Endothelial cell of umbilical vein (primary cell): ENCODE measurements at regions not wholly inside any gene's neighbourhood (a gene's known extent, or its start where the extent isn't known, plus 50 kb on each side); places are given as distances from the start of the nearest gene placed in this dataset.

ENCODE experiments used
- BruUV-seq: library from RNA; stranded (reverse); fragments of 400-500 nt; replicated peaks from 2 replicates; lab custom pipeline; 2021; lab: Mats Ljungman, UMichigan
- CTCF ChIA-PET: fragments of 300-600, 350-600 bp; sonication (Branson Sonifier 250); formaldehyde crosslinking; loops from one replicate; lab custom pipeline; 2021; ENCODE audit warnings: antibody characterized with exemption, inconsistent platforms; lab: Charles Lee
- POLR2A ChIA-PET: fragments of 300-600, 350-600 bp; sonication (Branson Sonifier 250); formaldehyde crosslinking; loops from one replicate; lab custom pipeline; 2021; ENCODE audit warnings: antibody characterized with exemption, inconsistent platforms; lab: Charles Lee
- DNase-seq: peaks from one replicate; pipeline ENCODE4 v3.0.0-alpha.2; 2011; ENCODE audit warnings: low read depth, low spot score
- FAIRE-seq: peaks from 2 replicates; lab custom pipeline; 2011; peaks lifted over from hg19 to GRCh38; lab: Jason Lieb, UNC
- H2AFZ ChIP-seq: 2 replicates; pipeline ENCODE4 v1.6.0; 2012; ENCODE audit warnings: low read depth, low read length, control low read depth, inconsistent platforms
- H3K27ac ChIP-seq: 2 replicates; pipeline ENCODE4 v1.5.1; 2011; ENCODE audit warnings: low read depth, mild to moderate bottlenecking, control low read depth, low read length, moderate library complexity; ENCODE audit not compliant: insufficient read depth
- H3K27me3 ChIP-seq, 2 experiments: 2 replicates each; pipeline versions ENCODE4 v1.6.0 to v1.6.1; 2011; ENCODE audit warnings: low read length in 2 of 2, mixed read lengths in 1 of 2; ENCODE audit not compliant: control insufficient read depth in 2 of 2, insufficient read depth in 2 of 2
- H3K36me3 ChIP-seq, 2 experiments: 2 replicates in 1 of 2; 3 replicates in 1 of 2; pipeline ENCODE4 v1.5.1; 2011; ENCODE audit warnings: low read length in 2 of 2, mild to moderate bottlenecking in 1 of 2, moderate library complexity in 1 of 2; ENCODE audit not compliant: control insufficient read depth in 2 of 2, insufficient read depth in 2 of 2; ENCODE audit errors: extremely low read depth in 1 of 2
- H3K4me1 ChIP-seq: 3 replicates; pipeline ENCODE4 v1.5.1; 2011; ENCODE audit warnings: mild to moderate bottlenecking, low read length; ENCODE audit not compliant: control insufficient read depth, insufficient read depth; ENCODE audit errors: extremely low read depth
- H3K4me2 ChIP-seq: 2 replicates; pipeline ENCODE4 v1.6.1; 2011; ENCODE audit warnings: low read length, control low read depth, mixed read lengths; ENCODE audit not compliant: insufficient read depth
- H3K4me3 ChIP-seq, 3 experiments: fragments of 200-600 bp in 1 of 3; sonication (generic), shearing (Covaris generic) in 1 of 3; replicated peaks in 1 of 3; 2 replicates each; pipeline ENCODE4 v1.5.1; 2011 to 2016; ENCODE audit warnings: control low read depth in 3 of 3, low read length in 3 of 3, mild to moderate bottlenecking in 2 of 3, inconsistent platforms in 1 of 3, low read depth in 1 of 3, moderate library complexity in 1 of 3; ENCODE audit not compliant: insufficient read depth in 1 of 3
- H3K79me2 ChIP-seq: 2 replicates; pipeline ENCODE4 v1.6.0; 2012; ENCODE audit warnings: low read length, inconsistent platforms; ENCODE audit not compliant: control insufficient read depth, insufficient read depth
- H3K9ac ChIP-seq: replicated peaks from 2 replicates; pipeline ENCODE3; 2011; ENCODE audit warnings: low read length, control low read depth; ENCODE audit not compliant: insufficient read depth; ENCODE audit errors: extremely low read depth
- H3K9me1 ChIP-seq: replicated peaks from 3 replicates; pipeline ENCODE4 v1.6.0; 2011; ENCODE audit warnings: mild to moderate bottlenecking, low read length; ENCODE audit not compliant: control insufficient read depth, insufficient read depth; ENCODE audit errors: extremely low read depth
- H3K9me3 ChIP-seq: replicated peaks from 2 replicates; pipeline ENCODE4 v1.5.1; 2012; ENCODE audit warnings: low read length, inconsistent platforms; ENCODE audit not compliant: control insufficient read depth, insufficient read depth
- H4K20me1 ChIP-seq: replicated peaks from 2 replicates; pipeline ENCODE3; 2011; ENCODE audit warnings: mild to moderate bottlenecking, low read length; ENCODE audit not compliant: control insufficient read depth, insufficient read depth; ENCODE audit errors: extremely low read depth
- EZH2 ChIP-seq: IDR thresholded peaks from 2 replicates; pipeline ENCODE4 v1.6.1; 2012; ENCODE audit warnings: borderline replicate concordance, low read depth, mild to moderate bottlenecking, moderate library complexity, low read length, inconsistent platforms; ENCODE audit not compliant: severe bottlenecking
- FOS ChIP-seq: IDR thresholded peaks from 2 replicates; pipeline ENCODE4 v1.6.1; 2011; ENCODE audit warnings: mild to moderate bottlenecking, low read length, moderate library complexity, borderline replicate concordance; ENCODE audit not compliant: insufficient read depth
- JUN ChIP-seq: IDR thresholded peaks from 2 replicates; pipeline ENCODE4 v1.6.1; 2011; ENCODE audit warnings: borderline replicate concordance, low read depth; ENCODE audit not compliant: insufficient read length, insufficient read depth
- MYC ChIP-seq: IDR thresholded peaks from one replicate; pipeline ENCODE4 v1.6.1; 2011; ENCODE audit warnings: mild to moderate bottlenecking, low read depth, low read length
- POLR2A ChIP-seq: IDR thresholded peaks from 2 replicates; pipeline ENCODE4 v1.6.1; 2012; ENCODE audit warnings: low read depth, mild to moderate bottlenecking, control low read depth, low read length
- POLR2AphosphoS5 ChIP-seq: IDR thresholded peaks from 2 replicates; pipeline ENCODE4 v1.6.1; 2012; ENCODE audit warnings: low read depth, mild to moderate bottlenecking, control low read depth, low read length, moderate library complexity; ENCODE audit not compliant: insufficient read depth
- dilution Hi-C: fragments of 300-500 bp; cut with MboI; formaldehyde crosslinking; loops from one replicate; pipeline ENCODE4 v1.15.0; 2019; ENCODE audit warnings: low sequenced_read_pairs; ENCODE audit not compliant: extremely low pct_ligation_motif_present
- intact Hi-C: fragments of 100-400 bp; cut with micrococcal nuclease; formaldehyde crosslinking; loops from one replicate; pipeline ENCODE4 v1.10.0; 2022
- TF ChIP-seq, protein P1 (sequence below): IDR thresholded peaks from 2 replicates; pipeline ENCODE4 v1.6.1; 2011; ENCODE audit not compliant: insufficient read depth, insufficient read length
- TF ChIP-seq, protein P2 (sequence below), 2 donors: IDR thresholded peaks; 1 replicate in 1 of 2; 2 replicates in 1 of 2; pipeline ENCODE4 v1.5.1; 2011; ENCODE audit warnings: low read length in 2 of 2, mild to moderate bottlenecking in 2 of 2, moderate library complexity in 2 of 2, control low read depth in 1 of 2, inconsistent platforms in 1 of 2, low read depth in 1 of 2; ENCODE audit not compliant: insufficient read depth in 1 of 2; ENCODE audit errors: extremely low read depth in 1 of 2

DNA sequence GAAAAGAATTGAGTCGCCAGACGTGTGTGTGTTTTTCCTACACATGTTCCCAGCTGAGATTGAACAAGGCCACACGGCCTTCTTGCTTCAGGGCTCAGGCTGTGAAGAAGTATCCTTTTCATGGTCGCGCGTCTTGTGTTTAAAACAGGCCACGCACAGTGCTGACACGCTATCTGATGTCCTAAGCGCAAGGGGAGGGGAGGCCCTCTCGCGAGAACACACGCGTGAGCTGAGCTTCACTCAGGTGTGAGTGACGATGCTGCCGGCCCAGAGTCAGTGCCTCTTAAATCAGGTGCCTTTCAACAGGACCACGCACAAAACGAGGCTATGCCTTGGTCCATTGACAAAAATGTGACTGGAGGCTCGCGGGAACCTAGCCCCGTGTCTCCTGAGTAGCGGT, 103.7 kb downstream of the TEX29 start:
- Histone ChIP-seq H3K9me1 (no peaks in the 10 kb centered on the region), H2AFZ (no peak overlapping the region), H3K9me3 (no peaks in the 10 kb centered on the region), H3K27me3 (no peaks in the 10 kb centered on the region), H3K4me1 (no peaks in the 10 kb centered on the region), H3K79me2 (no peaks in the 10 kb centered on the region), H4K20me1 (no peaks in the 10 kb centered on the region), H3K4me2 (no peak overlapping the region), H3K9ac (no peak overlapping the region), H3K4me3 (no peak overlapping the region), H3K27ac (no peak overlapping the region), H3K36me3 (no peaks in the 10 kb centered on the region)
- dilution Hi-C loops: no loop called here
- TF ChIP-seq MYC (no peak), POLR2A (no peak)
- TF ChIP-seq, protein P1, sequence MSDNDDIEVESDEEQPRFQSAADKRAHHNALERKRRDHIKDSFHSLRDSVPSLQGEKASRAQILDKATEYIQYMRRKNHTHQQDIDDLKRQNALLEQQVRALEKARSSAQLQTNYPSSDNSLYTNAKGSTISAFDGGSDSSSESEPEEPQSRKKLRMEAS: no peak
- no peak for FAIRE-seq
- CTCF ChIA-PET: no interaction called here
- DNase-seq: no peak
- BruUV-seq: no TSS peak
- POLR2A ChIA-PET: no interaction called here
- intact Hi-C loops: no loop called here

DNA sequence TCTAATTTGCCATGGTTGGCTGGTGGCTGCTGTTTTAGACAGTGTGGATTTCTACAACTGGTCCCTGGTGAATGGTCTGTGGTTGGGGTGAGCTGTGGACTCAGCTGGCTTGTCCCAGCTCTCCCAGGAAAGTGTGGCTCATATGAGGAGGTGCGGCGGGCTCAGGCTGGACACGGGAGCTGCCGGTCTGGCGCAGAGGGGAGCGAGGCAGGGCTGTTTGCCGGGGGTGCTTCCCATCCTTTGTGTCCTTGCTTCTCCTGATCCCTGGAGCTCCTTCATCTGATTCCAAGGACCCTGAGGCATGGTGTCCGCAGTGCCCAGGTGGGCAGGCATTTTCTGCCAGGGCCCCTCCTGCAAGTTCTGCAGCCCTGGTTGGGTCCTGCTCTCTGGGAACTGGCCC, 104.9 kb downstream of the TEX29 start:
- H3K27me3 ChIP-seq: no peaks in the 10 kb centered on the region
- no peak overlapping the region for H3K4me3 ChIP-seq
- no peaks in the 10 kb centered on the region for H3K79me2 ChIP-seq
- no peak overlapping the region for H2AFZ ChIP-seq
- no peaks in the 10 kb centered on the region for H3K36me3 ChIP-seq
- BruUV-seq: no TSS peak
- H3K9ac ChIP-seq: no peak overlapping the region
- no peaks in the 10 kb centered on the region for H4K20me1 ChIP-seq
- dilution Hi-C loops: no loop called here
- POLR2A ChIA-PET: no interaction called here
- H3K9me1 ChIP-seq: no peaks in the 10 kb centered on the region
- no peaks in the 10 kb centered on the region for H3K9me3 ChIP-seq
- no peak for TF ChIP-seq JUN
- TF ChIP-seq EZH2: no peak
- TF ChIP-seq POLR2AphosphoS5: no peak
- TF ChIP-seq POLR2A: no peak
- no peak for TF ChIP-seq MYC
- TF ChIP-seq, protein P2, sequence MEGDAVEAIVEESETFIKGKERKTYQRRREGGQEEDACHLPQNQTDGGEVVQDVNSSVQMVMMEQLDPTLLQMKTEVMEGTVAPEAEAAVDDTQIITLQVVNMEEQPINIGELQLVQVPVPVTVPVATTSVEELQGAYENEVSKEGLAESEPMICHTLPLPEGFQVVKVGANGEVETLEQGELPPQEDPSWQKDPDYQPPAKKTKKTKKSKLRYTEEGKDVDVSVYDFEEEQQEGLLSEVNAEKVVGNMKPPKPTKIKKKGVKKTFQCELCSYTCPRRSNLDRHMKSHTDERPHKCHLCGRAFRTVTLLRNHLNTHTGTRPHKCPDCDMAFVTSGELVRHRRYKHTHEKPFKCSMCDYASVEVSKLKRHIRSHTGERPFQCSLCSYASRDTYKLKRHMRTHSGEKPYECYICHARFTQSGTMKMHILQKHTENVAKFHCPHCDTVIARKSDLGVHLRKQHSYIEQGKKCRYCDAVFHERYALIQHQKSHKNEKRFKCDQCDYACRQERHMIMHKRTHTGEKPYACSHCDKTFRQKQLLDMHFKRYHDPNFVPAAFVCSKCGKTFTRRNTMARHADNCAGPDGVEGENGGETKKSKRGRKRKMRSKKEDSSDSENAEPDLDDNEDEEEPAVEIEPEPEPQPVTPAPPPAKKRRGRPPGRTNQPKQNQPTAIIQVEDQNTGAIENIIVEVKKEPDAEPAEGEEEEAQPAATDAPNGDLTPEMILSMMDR (IDR thresholded peaks at IDR 0.05; ENCODE audit: extremely low read depth in 1 of 2, insufficient read depth in 1 of 2, low read depth in 1 of 2, low read length in 2 of 2): no peak
- no peak for TF ChIP-seq FOS
- no peak overlapping the region for H3K4me2 ChIP-seq
- intact Hi-C loops: no loop called here
- no peaks in the 10 kb centered on the region for H3K4me1 ChIP-seq
- DNase-seq (no peak), FAIRE-seq (no peak)
- CTCF ChIA-PET: no interaction called here
- H3K27ac ChIP-seq: no peak overlapping the region
